ENCODE measurements at regions not wholly inside any gene's neighbourhood (a gene's known extent, or its start where the extent isn't known, plus 50 kb on each side); places are given as distances from the start of the nearest gene placed in this dataset.
"Not testable (repeated sequence)": the region's sequence is repeated elsewhere in the genome, so short reads cannot be mapped to it uniquely, and the experiment has no call there.

DNA sequence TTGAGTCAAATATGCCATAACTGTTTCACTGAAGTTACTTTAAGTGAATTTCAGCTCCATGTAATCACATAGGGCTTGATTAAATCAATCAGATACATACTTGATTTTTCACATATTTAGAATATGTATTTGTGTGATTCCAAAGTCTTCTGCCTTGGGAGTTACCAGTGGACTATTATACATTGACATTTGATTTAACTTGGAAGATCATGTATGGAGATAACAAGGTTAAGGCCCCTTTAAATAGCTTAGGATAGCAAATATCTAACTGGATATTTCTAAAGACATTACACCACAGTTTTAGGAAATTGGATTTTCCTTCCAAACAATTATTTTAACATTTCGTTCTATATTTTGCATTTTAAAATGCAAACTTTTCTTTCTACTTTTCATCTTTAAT lies 405.0 kb downstream of the RAP2B start:
- H3K9me3 ChIP-seq (ENCODE audit: insufficient read depth, low read depth, low read length): peaks cover 28% of the 10 kb centered on the region
- no peak for TF ChIP-seq EZH2phosphoT487 (IDR thresholded peaks at IDR 0.05; ENCODE audit: borderline replicate concordance)
- TF ChIP-seq, protein P1, sequence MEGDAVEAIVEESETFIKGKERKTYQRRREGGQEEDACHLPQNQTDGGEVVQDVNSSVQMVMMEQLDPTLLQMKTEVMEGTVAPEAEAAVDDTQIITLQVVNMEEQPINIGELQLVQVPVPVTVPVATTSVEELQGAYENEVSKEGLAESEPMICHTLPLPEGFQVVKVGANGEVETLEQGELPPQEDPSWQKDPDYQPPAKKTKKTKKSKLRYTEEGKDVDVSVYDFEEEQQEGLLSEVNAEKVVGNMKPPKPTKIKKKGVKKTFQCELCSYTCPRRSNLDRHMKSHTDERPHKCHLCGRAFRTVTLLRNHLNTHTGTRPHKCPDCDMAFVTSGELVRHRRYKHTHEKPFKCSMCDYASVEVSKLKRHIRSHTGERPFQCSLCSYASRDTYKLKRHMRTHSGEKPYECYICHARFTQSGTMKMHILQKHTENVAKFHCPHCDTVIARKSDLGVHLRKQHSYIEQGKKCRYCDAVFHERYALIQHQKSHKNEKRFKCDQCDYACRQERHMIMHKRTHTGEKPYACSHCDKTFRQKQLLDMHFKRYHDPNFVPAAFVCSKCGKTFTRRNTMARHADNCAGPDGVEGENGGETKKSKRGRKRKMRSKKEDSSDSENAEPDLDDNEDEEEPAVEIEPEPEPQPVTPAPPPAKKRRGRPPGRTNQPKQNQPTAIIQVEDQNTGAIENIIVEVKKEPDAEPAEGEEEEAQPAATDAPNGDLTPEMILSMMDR (conservative IDR thresholded peaks at IDR 0.05; ENCODE audit: low read length): no peak

DNA sequence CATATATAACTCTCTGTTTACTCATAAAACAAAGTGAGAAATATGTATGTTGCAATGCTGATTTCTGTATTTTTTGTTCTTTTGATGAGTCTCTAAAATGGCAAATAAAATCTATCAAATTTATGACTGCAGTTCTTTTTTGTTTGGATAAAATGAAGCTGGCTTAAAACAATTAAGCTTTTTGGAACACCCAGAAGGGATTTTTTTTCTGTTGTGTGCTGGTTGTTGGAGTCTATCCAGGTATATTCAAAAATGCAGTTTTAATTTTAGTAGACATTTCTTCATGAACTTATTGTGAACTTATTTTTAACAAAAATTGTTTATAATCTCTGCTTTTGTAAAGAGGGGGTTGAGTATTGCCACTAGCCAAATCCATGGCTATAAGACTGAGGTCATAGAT lies 405.5 kb downstream of the RAP2B start:
- Histone ChIP-seq H3K27me3 (ENCODE audit: insufficient read depth, low read length, poor library complexity, severe bottlenecking) (no peaks in the 10 kb centered on the region), H3K9me3 (ENCODE audit: insufficient read depth, low read depth, low read length) (peaks cover 23% of the 10 kb centered on the region), H3K9ac (ENCODE audit: low read depth, low read length, poor library complexity, severe bottlenecking) (no peak overlapping the region), H4K20me1 (ENCODE audit: insufficient read depth, low read length, poor library complexity, severe bottlenecking) (no peaks in the 10 kb centered on the region), H3K79me2 (ENCODE audit: insufficient read depth, low read length) (no peaks in the 10 kb centered on the region), H3K4me1 (ENCODE audit: insufficient read depth, low read length, poor library complexity, severe bottlenecking) (no peaks in the 10 kb centered on the region), H3K4me2 (ENCODE audit: low read depth, low read length, poor library complexity, severe bottlenecking) (no peak overlapping the region), H3K4me3 (ENCODE audit: low read length, poor library complexity, severe bottlenecking) (no peak overlapping the region), H3K36me3 (ENCODE audit: insufficient read depth, low read length) (no peaks in the 10 kb centered on the region), H3K9me2 (replicated peaks; ENCODE audit: low read depth, low read length) (no peaks in the 10 kb centered on the region), H3F3A (ENCODE audit: low read depth) (no peaks in the 10 kb centered on the region), H2AFZ (ENCODE audit: low read length) (no peak overlapping the region)
- TF ChIP-seq EZH2phosphoT487 (IDR thresholded peaks at IDR 0.05; ENCODE audit: borderline replicate concordance): no peak
- TF ChIP-seq, protein P1 (conservative IDR thresholded peaks at IDR 0.05; ENCODE audit: low read length): no peak

More for the DNA sequence above, 405.0 kb downstream of the RAP2B start:
- Histone ChIP-seq H3K27me3 (ENCODE audit: insufficient read depth, low read length, poor library complexity, severe bottlenecking) (no peaks in the 10 kb centered on the region), H3K9me2 (replicated peaks; ENCODE audit: low read depth, low read length) (no peaks in the 10 kb centered on the region), H3K4me1 (ENCODE audit: insufficient read depth, low read length, poor library complexity, severe bottlenecking) (no peaks in the 10 kb centered on the region), H4K20me1 (ENCODE audit: insufficient read depth, low read length, poor library complexity, severe bottlenecking) (no peaks in the 10 kb centered on the region), H3K79me2 (ENCODE audit: insufficient read depth, low read length) (no peaks in the 10 kb centered on the region), H3K9ac (ENCODE audit: low read depth, low read length, poor library complexity, severe bottlenecking) (no peak overlapping the region), H2AFZ (ENCODE audit: low read length) (no peak overlapping the region), H3K4me3 (ENCODE audit: low read length, poor library complexity, severe bottlenecking) (no peak overlapping the region), H3K36me3 (ENCODE audit: insufficient read depth, low read length) (no peaks in the 10 kb centered on the region), H3F3A (ENCODE audit: low read depth) (no peaks in the 10 kb centered on the region), H3K4me2 (ENCODE audit: low read depth, low read length, poor library complexity, severe bottlenecking) (no peak overlapping the region)

DNA sequence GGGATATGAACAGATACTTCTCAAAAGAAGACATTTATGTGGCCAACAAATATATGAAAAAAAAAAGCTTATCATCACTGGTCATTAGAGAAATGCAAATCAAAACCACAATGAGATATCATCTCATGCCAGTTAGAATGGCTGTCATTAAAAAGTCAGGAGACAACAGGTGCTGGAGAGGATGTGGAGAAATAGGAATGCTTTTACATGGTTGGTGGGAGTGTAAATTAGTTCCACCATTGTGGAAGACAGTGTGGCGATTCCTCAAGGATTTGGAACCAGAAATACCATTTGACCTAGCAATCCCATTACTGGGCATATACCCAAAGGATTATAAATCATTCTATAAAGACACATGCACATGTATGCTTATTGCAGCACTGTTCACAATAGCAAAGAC lies 408.5 kb downstream of the RAP2B start:
- not testable (repeated sequence) for H3K27me3 ChIP-seq (ENCODE audit: insufficient read depth, low read length, poor library complexity, severe bottlenecking); H3K4me2 ChIP-seq (ENCODE audit: low read depth, low read length, poor library complexity, severe bottlenecking); H3K4me3 ChIP-seq (ENCODE audit: low read length, poor library complexity, severe bottlenecking); H3F3A ChIP-seq (ENCODE audit: low read depth); H3K9me2 ChIP-seq (replicated peaks; ENCODE audit: low read depth, low read length); H3K9ac ChIP-seq (ENCODE audit: low read depth, low read length, poor library complexity, severe bottlenecking); H3K9me3 ChIP-seq (ENCODE audit: insufficient read depth, low read depth, low read length); H2AFZ ChIP-seq (ENCODE audit: low read length); H3K4me1 ChIP-seq (ENCODE audit: insufficient read depth, low read length, poor library complexity, severe bottlenecking); H3K36me3 ChIP-seq (ENCODE audit: insufficient read depth, low read length); H4K20me1 ChIP-seq (ENCODE audit: insufficient read depth, low read length, poor library complexity, severe bottlenecking); H3K79me2 ChIP-seq (ENCODE audit: insufficient read depth, low read length)

DNA sequence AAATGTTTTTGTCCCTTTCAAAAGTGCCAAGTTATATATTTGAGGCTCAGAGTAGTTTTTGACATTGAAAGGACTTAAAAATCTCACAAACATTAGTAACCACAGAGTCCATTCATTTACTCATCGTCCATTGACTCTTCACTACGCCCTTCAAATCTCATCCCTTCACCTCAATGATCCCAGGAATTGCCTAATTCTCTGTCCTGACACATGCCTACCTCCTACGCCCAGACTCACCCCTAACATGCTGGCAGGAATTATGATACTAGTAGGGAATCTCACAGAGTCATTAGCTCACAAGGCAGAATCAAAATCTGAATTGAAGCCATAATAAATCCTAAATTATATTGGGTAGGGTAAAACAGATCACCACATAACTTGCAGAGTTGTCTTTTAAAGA lies 410.1 kb downstream of the RAP2B start:
- no peaks in the 10 kb centered on the region for H3K9me2 ChIP-seq (replicated peaks; ENCODE audit: low read depth, low read length)
- no peaks in the 10 kb centered on the region for H3K36me3 ChIP-seq (ENCODE audit: insufficient read depth, low read length)
- TF ChIP-seq, protein P1 (conservative IDR thresholded peaks at IDR 0.05; ENCODE audit: low read length): no peak
- no peak for TF ChIP-seq EZH2phosphoT487 (IDR thresholded peaks at IDR 0.05; ENCODE audit: borderline replicate concordance)
- no peaks in the 10 kb centered on the region for H3K4me1 ChIP-seq (ENCODE audit: insufficient read depth, low read length, poor library complexity, severe bottlenecking)
- no peak overlapping the region for H3K9ac ChIP-seq (ENCODE audit: low read depth, low read length, poor library complexity, severe bottlenecking)
- H3K4me2 ChIP-seq (ENCODE audit: low read depth, low read length, poor library complexity, severe bottlenecking): no peak overlapping the region
- H3K9me3 ChIP-seq (ENCODE audit: insufficient read depth, low read depth, low read length): no peaks in the 10 kb centered on the region
- H3K27me3 ChIP-seq (ENCODE audit: insufficient read depth, low read length, poor library complexity, severe bottlenecking): no peaks in the 10 kb centered on the region
- no peaks in the 10 kb centered on the region for H4K20me1 ChIP-seq (ENCODE audit: insufficient read depth, low read length, poor library complexity, severe bottlenecking)
- H2AFZ ChIP-seq (ENCODE audit: low read length): no peak overlapping the region
- H3K79me2 ChIP-seq (ENCODE audit: insufficient read depth, low read length): no peaks in the 10 kb centered on the region
- H3K4me3 ChIP-seq (ENCODE audit: low read length, poor library complexity, severe bottlenecking): no peak overlapping the region
- no peaks in the 10 kb centered on the region for H3F3A ChIP-seq (ENCODE audit: low read depth)
